GM19240 (cell line): ENCODE measurements at regions not wholly inside any gene's neighbourhood (a gene's known extent, or its start where the extent isn't known, plus 50 kb on each side); places are given as distances from the start of the nearest gene placed in this dataset.
A peak's percentile ranks its signal among the peaks of the same experiment; 100 is the strongest.
"Not testable (repeated sequence)": the region's sequence is repeated elsewhere in the genome, so short reads cannot be mapped to it uniquely, and the experiment has no call there.

Experiments
- DNase-seq: peaks from one replicate; pipeline ENCODE4 v3.0.0; 2011; ENCODE audit warnings: low spot score; ENCODE audit not compliant: insufficient read length

DNA sequence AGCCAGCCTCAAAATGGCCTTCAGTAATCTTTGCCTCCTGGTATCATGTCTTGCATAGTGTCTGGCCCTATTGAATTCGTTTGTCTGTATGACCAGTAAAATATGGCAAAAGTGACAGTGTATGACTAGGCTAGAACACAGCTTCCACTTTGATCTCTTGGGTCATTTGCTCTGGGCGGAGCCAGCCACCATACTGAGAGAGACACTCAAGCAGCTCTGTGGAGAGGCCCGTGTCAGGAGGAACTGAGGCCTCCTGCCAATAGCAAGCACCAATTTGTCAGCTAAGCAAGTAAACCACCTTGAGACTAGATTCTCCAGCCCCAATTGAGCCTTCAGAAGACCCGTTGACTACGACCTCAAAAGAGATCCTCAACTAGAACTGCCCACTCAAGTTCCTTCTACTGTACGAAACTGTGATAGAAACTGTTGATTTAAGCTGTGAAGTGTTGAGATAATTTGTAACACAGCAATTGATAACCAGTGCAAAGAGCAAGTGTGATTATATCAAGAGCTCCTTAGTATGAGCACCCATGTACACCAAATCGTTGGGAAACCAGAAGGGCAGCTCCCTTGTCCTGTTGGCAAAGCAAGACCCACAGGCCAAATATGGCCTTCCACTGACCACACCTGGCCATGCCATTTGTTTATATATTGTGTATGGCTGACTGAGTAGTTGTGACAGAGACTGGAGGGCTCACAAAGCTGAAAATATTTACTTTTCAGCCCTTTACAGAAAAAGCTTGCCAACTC, 52.7 kb upstream of the SERBP1 start:
- DNase-seq: no peak

DNA sequence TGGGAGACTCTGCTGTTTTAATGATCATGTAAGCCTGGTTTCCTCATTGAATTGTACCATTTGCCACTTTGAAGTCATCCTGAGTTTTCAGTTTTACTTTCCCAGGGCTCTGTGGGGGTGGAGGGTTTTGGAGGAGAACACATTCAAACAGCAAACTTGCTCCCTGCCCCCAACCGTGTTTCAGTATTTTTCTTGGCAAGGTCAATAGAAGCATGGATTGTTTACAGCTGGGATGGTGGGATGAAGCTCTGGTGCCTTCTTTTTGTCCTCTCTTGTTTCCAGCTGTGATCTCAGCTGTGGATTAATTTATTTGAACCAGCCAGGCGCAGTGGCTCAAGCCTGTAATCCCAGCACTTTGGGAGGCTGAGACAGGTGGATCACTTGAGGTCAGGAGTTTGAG, 54.3 kb upstream of the SERBP1 start:
- no peak for DNase-seq

DNA sequence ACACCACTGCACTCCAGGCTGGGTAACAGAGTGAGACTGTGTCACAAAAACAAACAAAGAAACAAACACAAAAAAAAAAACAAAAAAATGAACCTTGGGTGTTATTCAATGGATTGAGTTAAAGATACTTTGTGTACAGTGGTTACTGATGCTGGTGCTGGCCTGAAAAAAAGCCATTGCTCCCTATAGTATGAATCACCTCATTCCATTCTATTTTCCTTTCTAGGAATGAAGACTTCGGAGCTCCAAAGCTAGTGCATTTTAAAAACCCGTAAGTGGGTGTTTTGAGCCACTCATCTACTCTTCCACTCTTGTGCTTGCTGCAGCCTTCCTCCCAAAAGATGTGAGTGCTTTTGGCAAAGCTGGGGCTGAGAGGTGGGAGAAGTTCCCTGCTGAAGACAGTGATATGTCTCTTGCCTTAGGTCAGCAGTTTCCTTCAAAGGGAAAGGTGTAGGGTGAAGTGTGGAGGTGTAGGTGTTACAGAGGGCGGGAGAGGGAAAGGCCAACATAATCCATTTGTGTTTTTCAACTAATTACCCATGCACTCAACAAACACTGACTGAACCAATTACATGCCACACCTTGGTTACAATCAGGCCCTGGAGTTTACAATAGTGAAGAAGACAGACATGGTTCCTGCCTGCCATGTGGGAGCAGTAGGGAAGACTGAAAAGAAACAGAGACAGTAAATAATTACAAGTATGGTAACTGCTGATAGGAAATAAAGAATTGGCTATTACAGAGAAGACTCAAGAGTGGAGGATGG, 55.0 kb upstream of the SERBP1 start:
- DNase-seq: no peak

DNA sequence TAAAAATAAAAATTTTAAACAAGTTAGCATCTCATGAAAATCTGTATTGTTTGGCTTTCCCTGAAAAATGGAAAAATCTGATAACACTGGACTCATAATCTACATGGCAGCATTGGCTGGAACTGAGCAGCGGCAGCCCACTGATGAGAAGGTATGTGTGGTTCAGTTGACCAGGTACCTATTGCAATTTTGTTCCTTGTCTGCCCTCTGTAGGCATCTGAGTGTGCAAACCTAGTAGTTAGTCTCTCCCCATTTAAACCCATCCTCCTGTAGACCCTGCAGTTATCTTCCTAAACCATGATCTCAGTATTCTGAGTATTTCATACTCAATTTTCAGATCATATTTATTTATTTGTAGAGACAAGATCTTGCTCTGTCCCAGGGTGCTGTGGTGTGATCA, 59.4 kb upstream of the SERBP1 start:
- peak; percentile 14 for DNase-seq

DNA sequence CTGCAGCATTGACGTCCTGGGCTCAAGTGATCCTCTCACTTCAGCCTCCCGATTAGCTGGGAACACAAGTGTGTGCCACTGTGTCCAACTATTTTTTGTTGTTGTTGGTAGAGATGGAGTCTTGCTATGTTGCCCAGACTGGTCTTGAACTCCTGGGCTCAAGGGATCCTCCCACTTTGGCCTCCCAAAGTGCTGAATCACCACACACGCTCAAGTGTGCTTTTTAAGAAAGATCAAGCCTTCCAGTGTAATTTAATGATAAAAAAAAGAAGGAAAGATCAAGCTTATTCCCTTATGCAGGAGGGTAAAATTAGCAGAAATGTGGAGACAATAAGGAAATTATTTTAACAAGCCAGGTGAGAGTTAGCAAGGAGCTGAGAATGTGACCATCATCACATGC, 61.1 kb upstream of the SERBP1 start:
- DNase-seq: no peak

DNA sequence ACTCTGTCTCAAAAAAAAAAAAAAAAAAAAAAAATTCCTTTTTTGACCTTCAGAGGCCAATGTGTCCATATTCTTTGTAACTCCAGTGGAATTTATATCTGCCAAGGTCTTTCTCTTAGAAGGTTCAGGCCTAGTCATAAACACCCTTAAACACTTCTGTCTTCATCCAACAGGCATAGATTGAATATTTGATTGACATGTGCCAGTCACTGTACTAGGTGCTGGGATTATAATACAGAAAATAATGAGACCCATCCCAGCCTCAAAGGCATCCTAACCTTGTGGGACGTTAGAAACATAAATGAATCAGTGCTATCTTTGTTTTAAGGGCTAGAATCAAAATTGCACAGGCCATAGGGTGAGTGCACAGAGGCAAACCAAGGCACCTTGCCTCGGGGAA, 62.9 kb upstream of the SERBP1 start:
- DNase-seq: no peak

DNA sequence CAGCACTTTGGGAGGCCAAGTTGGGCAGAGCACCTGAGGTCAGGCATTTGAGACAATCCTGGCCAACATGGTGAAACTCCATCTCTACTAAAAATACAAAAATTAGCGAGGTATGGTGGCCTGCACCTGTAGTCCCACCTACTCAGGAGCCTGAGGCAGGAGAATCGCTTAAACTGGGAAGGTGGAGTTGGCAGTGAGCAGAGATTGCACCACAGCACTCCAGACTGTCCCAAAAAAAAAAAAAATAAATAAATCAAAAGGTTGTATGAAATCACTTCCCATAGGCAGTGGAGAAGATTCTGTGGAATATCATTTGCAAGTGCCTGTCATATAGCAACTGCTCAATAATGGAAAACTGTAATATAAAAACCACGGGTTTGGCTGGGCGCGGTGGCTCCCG, 65.1 kb upstream of the SERBP1 start:
- no peak for DNase-seq

DNA sequence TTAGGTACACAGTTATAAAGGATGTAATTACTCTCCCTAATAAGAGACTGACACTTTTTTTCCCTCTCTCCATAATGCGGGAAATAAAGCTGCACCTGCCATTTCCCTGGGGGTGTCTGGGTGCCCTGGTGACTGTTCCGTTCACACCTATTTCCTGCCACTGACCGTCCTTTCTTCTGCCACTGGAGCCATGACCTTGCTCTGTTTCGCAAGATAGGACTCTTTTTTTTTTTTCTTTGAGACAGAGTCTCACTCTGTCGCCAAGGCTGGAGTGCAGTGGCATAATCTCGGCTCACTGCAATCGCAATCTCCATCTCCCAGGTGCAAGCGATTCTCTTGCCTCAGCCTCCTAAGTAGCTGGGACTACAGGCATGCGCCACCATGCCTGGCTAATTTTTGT, 66.1 kb upstream of the SERBP1 start:
- DNase-seq: no peak

DNA sequence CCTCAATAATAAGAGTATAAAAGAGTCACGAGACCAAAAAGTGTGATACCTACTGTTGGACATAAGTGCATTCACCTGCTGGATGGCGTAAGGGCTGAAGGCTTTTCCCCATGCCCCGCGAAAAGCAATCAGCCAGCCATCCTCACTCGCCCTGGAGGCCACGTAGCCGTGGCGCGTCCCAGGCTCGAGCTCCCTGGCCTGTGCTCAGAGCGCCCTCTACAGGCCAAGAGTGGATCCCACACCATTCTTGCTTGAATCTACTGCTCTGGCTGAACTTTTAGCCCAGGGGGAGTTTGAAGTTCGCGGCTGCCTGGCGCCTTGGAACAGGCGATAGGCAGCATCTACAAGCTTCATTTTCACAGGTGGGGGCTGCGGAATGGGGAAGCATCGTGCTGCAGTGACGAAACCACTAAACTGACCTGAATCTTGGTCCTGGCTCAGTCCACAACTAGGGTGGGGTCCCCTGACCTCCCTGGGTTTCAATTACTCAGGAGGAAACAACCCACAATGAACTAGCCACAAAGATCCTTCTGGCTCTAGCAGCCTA, 70.3 kb upstream of the SERBP1 start:
- peak; percentile 90 for DNase-seq

DNA sequence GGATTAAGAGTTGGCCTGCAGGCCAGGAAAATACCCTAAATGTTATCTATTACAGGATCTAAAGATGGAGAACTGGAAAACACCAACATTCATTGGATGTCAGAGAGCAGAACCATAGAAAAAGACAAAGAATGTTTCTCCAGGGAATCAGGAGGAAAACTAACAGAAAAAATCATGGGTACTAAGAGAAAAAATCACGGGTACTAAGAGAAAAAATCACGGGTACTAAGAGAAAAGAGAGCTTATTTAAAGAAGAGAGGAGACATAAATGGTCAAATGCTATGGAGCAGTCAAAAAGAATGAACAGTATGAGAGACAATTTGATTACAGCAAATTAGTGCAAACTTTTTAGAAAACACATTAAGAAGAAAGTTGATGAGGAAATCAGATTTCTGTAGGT, 73.8 kb upstream of the SERBP1 start:
- DNase-seq: no peak

DNA sequence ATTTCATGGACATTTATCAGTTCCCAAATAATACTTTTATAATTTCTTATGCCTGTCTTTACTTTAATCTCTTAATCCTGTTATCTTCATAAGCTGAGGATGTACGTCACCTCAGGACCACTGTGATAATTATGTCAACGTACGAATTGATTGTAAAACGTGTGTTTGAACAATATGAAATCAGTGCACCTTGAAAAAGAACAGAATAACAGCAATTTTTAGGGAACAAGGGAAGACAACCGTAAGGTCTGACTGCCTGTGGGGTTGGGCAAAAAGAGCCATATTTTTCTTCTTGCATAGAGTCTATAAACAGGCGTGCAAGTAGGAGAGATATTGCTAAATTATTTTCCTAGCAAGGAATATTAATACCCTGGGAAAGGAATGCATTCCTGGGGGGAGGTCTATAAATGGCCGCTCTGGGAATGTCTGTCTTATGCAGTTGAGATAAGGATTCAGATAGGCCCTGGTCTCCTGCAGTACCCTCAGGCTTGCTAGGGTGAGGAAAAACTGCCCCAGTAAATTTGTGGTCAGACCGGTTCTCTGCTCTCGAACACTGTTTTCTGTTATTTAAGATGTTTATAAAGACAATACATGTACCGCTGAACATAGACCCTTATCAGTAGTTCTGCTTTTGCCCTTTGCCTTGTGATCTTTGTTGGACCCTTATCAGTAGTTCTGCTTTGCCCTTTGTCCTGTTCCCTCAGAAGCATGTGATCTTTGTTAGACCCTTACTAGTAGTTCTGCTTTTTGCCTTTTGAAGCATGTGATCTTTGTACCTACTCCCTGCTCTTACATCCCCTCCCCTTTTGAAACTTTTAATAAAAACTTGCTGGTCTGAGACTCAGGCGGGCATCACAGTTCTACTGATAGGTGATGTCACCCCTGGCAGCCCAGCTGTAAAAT, 83.4 kb upstream of the SERBP1 start:
- not testable (repeated sequence) for DNase-seq

DNA sequence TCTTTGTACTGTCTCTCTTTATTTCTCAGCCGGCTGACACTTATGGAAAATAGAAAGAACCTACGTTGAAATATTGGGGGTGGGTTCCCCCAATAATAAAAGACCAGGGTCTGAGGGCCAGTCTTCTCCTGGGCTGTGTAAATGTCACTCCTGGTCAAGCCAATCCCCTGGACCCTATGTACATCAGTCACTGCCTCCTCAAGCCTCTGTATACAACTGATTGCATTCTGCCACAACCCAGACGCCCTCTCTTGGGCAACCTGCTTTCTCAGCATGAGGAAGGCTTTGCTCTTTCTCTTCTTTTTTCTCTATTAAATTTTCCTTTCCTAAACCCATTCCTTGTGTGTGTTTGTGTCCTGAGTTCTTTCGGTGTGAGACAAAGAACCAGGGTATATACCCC, 84.1 kb upstream of the SERBP1 start:
- DNase-seq: no peak

DNA sequence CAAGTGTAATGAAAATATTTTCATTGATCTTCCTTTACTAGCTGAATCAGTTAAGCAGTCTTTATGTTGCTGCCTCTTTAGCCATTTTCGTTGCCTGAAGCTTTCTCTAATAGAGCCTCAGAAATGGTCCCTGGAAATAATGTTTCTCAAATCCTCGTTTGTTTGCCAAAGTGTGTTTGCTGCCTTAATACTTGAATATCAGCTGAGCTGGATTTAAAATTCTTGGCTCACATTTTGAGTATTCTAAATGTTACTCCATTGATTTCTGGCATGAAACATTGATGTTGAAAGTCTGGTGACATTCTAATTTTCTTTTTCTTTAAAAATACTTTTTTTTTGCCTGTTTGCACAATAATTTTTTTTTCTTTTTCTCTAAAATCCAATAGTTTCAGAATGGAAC, 84.6 kb upstream of the SERBP1 start:
- no peak for DNase-seq

DNA sequence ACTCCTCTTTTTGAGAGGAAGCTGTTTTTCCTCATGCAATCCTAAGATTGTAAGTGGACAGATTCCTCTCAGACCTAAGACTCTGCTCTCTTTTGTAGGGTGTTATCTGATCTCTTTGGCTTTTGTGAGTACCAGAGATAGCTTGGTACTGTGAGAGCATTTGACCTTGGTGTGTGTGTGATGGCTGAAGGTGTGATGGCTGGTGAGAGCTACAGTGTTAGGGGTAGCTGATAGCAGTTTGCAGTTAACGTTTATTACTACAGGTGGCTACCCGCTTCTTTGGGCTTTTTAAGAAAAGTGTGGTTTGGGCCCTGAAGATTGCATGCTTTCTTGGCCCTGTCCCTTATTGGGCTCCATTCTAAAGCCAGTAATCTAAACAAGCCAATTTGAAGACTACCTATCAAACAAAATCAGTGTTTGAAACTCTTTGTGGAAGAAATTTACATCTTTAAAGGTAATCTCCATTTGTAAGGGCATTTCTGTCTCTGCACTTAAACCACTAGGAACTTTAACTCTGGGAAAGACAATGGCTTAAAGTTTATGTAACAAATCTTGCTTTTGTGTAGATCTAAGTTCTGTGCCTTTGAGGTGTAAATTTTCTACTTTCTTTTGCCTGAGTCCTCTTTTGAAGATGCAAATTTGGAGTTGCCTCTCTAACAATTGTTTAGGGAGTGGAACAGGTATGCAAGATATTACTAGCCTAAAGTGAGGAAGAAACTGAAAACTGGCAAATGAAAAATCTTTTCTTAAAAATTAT, 85.3 kb upstream of the SERBP1 start:
- DNase-seq: no peak

DNA sequence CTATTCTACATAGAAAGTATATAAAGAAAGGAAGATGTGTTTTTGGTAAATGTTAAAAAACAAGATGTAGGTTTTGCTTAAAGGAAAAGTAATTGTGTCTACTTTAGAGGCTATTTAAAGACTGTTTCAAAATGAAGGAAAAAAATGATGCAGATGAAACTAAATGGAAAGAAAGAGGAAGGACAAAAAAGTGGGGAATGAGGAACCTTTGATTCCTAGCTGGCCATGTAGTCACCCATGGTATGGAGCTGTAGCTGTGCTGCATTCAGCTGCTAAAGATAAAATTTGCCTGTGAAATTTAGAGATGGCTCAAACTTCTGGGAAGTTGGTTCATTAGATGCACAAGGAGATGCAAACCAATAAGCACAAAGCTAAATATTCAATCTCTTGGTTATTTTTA, 86.8 kb upstream of the SERBP1 start:
- no peak for DNase-seq

DNA sequence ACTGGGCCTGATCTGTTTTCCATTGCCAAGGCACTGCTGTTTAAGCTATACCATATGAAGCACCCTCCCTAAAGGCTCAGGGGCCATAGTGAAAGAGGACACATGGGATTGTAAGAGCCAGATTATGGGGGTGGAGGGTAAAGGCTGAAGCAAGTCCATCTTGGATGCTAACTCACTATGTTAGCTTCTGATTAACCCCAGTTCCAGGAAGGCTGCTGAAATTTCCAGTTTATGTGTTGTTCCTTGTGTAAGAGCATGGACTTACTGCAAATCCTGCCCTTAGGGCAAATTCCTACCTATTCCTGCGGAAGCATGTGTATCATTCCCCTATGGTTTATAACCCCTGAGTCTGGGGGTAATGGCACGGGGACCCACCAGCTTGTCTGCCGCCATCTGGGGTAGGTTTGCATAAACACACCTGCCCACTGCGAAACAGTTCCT, 91.8 kb upstream of the SERBP1 start:
- no peak for DNase-seq

DNA sequence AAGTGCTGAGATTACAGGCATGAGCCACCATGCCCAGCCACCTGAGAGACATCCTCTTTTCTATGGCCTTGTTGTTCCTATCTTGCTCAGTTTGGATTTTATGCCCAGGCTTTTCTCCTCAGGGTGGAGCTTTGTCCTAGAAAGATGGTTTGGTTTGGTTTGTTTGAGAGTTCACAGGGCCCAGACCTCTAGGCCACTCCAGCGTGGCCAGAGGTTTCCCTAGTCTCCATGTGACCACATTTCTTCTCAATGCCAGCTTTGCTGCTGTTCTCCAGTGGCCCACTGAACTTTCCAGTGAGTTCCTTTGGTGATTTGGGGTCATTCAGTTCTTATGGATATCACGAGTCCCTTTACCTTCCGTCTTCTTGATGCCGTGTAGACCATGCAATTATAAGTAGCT, 92.6 kb upstream of the SERBP1 start:
- DNase-seq: no peak

DNA sequence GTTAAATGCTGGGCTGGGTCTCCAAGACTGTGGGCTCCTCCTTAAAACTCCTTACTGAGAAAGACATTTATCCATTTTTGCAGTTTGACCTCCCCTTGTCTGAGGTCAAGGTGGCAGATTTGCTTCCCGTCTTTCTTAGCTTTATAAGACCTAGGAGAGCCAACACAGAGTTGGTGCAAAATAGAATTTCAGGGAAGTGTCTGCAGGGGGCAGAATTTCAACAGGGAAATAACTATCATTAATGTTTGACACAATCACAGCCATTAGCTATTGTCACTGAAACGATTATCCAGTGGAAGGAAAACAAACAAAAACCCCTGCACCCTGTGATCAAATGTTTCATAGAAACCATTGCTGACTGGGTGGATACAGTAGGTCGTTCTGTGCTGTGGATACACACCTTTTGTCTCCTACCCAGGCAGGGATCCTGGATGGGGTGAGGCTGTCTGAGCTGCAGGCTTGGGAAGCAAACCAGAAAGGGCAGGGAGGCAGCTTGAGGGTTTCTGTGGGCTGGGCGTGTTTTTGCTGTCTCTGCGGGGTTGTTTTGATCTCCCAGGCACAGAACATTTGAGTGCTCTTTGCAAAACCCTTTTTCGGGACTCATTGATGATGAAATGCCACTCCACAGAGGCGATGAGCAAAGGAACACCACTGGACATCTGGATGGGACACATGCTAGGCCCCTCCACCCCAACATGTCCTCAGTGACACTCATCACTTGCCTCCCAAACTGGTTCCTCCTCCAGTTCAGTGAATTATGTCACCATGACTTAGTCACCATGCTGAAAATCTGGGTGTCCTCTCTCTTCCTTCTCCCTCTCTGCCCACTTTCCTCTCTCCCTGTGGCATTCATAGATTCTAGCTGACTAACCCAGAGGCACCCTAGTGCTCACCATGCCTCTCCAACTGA, 94.2 kb upstream of the SERBP1 start:
- no peak for DNase-seq

DNA sequence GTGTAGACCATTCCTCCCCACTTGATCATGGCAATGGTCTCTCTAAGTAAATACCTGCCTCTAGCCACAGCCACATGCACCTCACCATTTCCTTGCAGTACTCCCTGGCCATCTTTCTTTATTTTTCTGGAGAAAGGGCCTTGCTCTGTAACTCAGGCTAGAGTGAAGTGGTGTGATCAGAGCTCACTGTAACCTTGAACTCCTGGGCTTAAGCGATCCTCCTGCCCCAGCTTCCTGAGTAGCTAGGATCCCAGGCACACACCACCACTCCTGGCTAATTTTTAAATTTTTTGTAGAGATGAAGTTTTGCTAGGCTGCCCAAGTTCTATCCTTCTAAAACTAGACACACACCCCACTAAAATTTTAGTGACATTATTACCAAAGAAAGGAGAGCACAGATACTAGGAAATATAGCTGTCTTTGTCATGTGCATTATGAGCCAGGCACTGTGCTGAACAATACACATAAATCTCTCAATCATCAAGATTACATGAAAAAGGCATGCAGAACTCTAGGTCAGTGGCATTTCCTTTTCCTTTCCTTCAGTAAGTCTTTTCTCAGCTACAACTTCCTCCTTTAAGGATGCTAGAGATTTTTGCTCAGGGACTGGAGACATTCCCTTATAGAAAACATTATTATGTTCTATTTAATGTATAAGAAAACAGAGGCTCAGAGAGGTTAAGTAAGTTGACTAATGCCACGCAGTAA, 95.0 kb upstream of the SERBP1 start:
- DNase-seq: no peak
